Kidney (tissue), 13 donors: ENCODE measurements at regions not wholly inside any gene's neighbourhood (a gene's known extent, or its start where the extent isn't known, plus 50 kb on each side); places are given as distances from the start of the nearest gene placed in this dataset.

ENCODE experiments used
- DNase-seq, 5 donors: peaks; one replicate each; pipeline ENCODE4 v3.0.0-alpha.2; 2013 to 2020
- FAIRE-seq: peaks from 2 replicates; lab custom pipeline; 2012; peaks lifted over from hg19 to GRCh38; lab: Jason Lieb, UNC
- H3K27ac ChIP-seq, 2 donors: one replicate each; pipeline ENCODE4 v1.7.0; 2013; ENCODE audit warnings: low read depth in 2 of 2, low read length in 2 of 2, inconsistent platforms in 1 of 2
- H3K27me3 ChIP-seq: one replicate; pipeline ENCODE4 v1.7.1; 2013; ENCODE audit warnings: low read length, inconsistent platforms; ENCODE audit not compliant: control insufficient read depth, insufficient read depth
- H3K36me3 ChIP-seq, 3 donors: one replicate each; pipeline versions ENCODE4 v1.7.0 to v1.7.1; 2013; ENCODE audit warnings: low read length in 3 of 3, control low read depth in 1 of 3, inconsistent platforms in 1 of 3; ENCODE audit not compliant: insufficient read depth in 3 of 3, control insufficient read depth in 2 of 3
- H3K4me1 ChIP-seq, 3 donors: one replicate each; pipeline versions ENCODE4 v1.7.0 to v1.7.1; 2013; ENCODE audit warnings: low read length in 3 of 3, inconsistent platforms in 1 of 3, low read depth in 1 of 3; ENCODE audit not compliant: control insufficient read depth in 2 of 3, insufficient read depth in 2 of 3
- H3K4me3 ChIP-seq, 3 donors: one replicate each; pipeline versions ENCODE4 v1.7.0 to v1.8.1; 2013; ENCODE audit warnings: low read length in 3 of 3, control low read depth in 1 of 3, inconsistent platforms in 1 of 3
- H3K9ac ChIP-seq, 3 donors: one replicate each; pipeline versions ENCODE4 v1.7.0 to v1.7.1; 2013; ENCODE audit warnings: low read length in 3 of 3, control low read depth in 1 of 3, inconsistent platforms in 1 of 3
- H3K9me3 ChIP-seq, 3 donors: one replicate each; pipeline versions ENCODE4 v1.7.0 to v1.7.1; 2013; ENCODE audit warnings: low read length in 3 of 3, control low read depth in 1 of 3, inconsistent platforms in 1 of 3; ENCODE audit not compliant: control insufficient read depth in 2 of 3, insufficient read depth in 1 of 3
- CTCF ChIP-seq: IDR thresholded peaks from 3 replicates; pipeline ENCODE4 v1.5.1; 2012; ENCODE audit warnings: mild to moderate bottlenecking, moderate library complexity, borderline replicate concordance; ENCODE audit not compliant: insufficient read depth; ENCODE audit errors: extremely low read depth
- intact Hi-C: fragments of 100-400 bp; cut with DNase I; formaldehyde crosslinking; loops from one replicate; pipeline ENCODE4 v1.11.1; 2022
- donor health status: control.
- donor health status: control.
- donor health status: control.
- donor health status: control.
- donor health status: control.
- donor health status: DM: yes; HTN: yes; CAD: no.
- donor health status: Normal renal cell carcinoma (clear cell type).

DNA sequence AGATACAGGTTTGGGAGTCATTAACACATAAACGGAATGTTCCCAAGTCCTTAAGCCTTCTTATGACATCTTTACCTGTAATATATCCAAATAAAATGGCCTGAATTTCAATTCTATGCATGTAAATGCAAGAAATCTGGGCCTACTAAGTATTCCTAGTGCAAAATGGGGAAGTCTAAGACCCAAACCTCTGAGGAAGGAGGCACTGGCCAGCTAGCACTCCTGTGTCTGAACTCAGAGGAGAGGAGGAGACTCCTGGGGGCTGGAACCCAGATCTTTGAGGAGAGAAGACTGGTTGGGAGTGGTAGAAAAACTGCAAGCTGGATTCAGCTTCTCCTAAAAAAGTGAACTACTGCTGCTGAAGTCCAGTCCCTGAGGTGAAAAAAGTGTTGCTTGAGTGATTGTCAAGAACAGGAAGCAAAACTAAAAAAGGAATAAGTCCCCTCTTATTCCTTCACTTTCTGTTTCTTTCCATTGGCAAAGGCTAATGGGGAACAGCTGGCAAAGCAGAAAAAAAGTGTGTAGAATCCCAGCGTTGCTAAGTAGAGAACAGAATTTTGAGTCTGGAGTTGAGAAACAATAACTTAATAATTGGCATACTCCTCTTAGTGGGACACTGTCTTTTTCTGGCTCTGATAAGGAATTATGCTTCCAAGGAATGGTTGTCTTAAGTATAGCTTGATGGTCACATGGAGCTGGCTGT, 54.8 kb upstream of the ATP2C1 start:
- Histone ChIP-seq H3K9ac (no peak overlapping the region), H3K9me3 (no peaks in the 10 kb centered on the region), H3K27me3 (no peaks in the 10 kb centered on the region), H3K4me1 (no peaks in the 10 kb centered on the region), H3K27ac (no peak overlapping the region), H3K36me3 (no peaks in the 10 kb centered on the region), H3K4me3 (no peak overlapping the region)
- no peak for TF ChIP-seq CTCF
- FAIRE-seq (no peak), DNase-seq (no peak)
- intact Hi-C loops = no loop called here

DNA sequence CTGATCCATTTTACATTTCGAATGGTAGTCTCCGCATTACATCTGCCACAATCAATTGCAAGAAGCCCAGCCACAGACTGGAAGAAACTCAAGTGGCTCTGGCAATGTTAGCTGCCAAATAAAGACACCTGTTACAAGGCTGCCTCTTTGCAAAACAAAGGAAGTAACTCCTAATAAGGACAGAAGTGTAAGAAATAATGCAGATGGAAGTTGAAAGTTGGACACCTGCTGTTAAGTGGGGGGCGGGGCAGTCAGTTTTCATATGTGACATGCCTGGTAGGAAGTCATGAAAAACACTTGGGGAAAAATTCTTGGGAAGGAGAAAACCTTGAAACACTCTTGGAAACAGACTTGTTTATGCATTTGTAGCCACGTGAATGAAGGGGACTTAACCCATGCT, 54.1 kb upstream of the ATP2C1 start:
- Histone ChIP-seq H3K4me1 (no peaks in the 10 kb centered on the region), H3K36me3 (no peaks in the 10 kb centered on the region), H3K9me3 (no peaks in the 10 kb centered on the region), H3K27me3 (no peaks in the 10 kb centered on the region), H3K4me3 (no peak overlapping the region), H3K9ac (no peak overlapping the region), H3K27ac (no peak overlapping the region)
- no peak for FAIRE-seq
- TF ChIP-seq CTCF = no peak
- intact Hi-C loops = no loop called here
- DNase-seq = no peak

DNA sequence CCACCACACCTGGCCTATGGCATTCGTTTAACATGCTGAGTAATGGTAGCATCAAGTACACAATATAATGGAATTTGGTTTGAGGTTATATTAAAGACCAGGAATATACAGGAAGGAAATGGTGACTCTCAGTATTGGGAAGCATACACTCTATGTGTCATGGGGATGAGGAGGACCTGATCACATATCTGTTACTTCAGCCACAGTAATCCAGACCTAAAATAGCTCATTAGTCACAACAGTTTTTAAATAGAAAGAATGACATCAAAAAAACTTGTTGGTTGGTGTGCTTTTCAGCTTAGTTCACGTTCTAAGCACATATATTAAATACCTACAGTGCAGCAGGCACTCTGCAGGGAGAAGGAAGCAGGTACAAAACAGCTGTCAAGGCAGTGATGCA, 52.5 kb upstream of the ATP2C1 start:
- no peaks in the 10 kb centered on the region for H3K27me3 ChIP-seq
- no peak for DNase-seq
- no peaks in the 10 kb centered on the region for H3K36me3 ChIP-seq
- no peak for FAIRE-seq
- H3K9ac ChIP-seq = no peak overlapping the region
- no peak for TF ChIP-seq CTCF
- no peak overlapping the region for H3K4me3 ChIP-seq
- intact Hi-C loops = no loop called here
- H3K27ac ChIP-seq = no peak overlapping the region
- no peaks in the 10 kb centered on the region for H3K4me1 ChIP-seq
- H3K9me3 ChIP-seq = no peaks in the 10 kb centered on the region

GRCh38 chr3:130843441-130843840, 50.4 kb upstream of the ATP2C1 start:
- H3K27me3 ChIP-seq = no peaks in the 10 kb centered on the region
- FAIRE-seq (no peak), DNase-seq (no peak)
- no peaks in the 10 kb centered on the region for H3K36me3 ChIP-seq
- H3K27ac ChIP-seq = no peak overlapping the region
- H3K9ac ChIP-seq = no peak overlapping the region
- no peak overlapping the region for H3K4me3 ChIP-seq
- no peaks in the 10 kb centered on the region for H3K9me3 ChIP-seq
- peaks cover 0 to 3% (median 0%) of the 10 kb centered on the region in 3 donors for H3K4me1 ChIP-seq
- intact Hi-C loops = no loop called here
- TF ChIP-seq CTCF = no peak
